A673 (cell line): ENCODE measurements at regions not wholly inside any gene's neighbourhood (a gene's known extent, or its start where the extent isn't known, plus 50 kb on each side); places are given as distances from the start of the nearest gene placed in this dataset.

Source experiments
- BruUV-seq: library from RNA; stranded (reverse); fragments of 400-500 nt; replicated peaks from 2 replicates; lab custom pipeline; 2021; lab: Mats Ljungman, UMichigan
- CTCF ChIA-PET: fragments of 300-600 bp; sonication (Branson Sonifier 250); formaldehyde crosslinking; loops from one replicate; lab custom pipeline; 2022; ENCODE audit warnings: antibody characterized with exemption; lab: Charles Lee
- POLR2A ChIA-PET: fragments of 300-600 bp; sonication (Branson Sonifier 250); formaldehyde crosslinking; loops from one replicate; lab custom pipeline; 2022; ENCODE audit warnings: antibody characterized with exemption; ENCODE audit not compliant: low non-redundant PET; lab: Charles Lee
- DNase-seq: peaks from one replicate; pipeline ENCODE4 v3.0.0-alpha.2; 2015; ENCODE audit warnings: low spot score
- H3K27ac ChIP-seq: fragments of 200-600 bp; sonication (generic); 2 replicates; pipeline ENCODE4 v1.5.1; 2016; ENCODE audit warnings: mixed run types, low read depth, mild to moderate bottlenecking, mixed read lengths, antibody characterized with exemption, low read length; ENCODE audit not compliant: poor library complexity, severe bottlenecking
- H3K27me3 ChIP-seq: fragments of 200-600 bp; sonication (generic); replicated peaks from 2 replicates; pipeline ENCODE4 v1.6.1; 2017; ENCODE audit warnings: mixed run types, low read depth, mild to moderate bottlenecking, mixed read lengths, antibody characterized with exemption, low read length; ENCODE audit not compliant: insufficient read depth, poor library complexity
- H3K36me3 ChIP-seq: fragments of 200-600 bp; sonication (generic); 2 replicates; pipeline ENCODE4 v1.6.1; 2016; ENCODE audit warnings: mixed run types, mild to moderate bottlenecking, mixed read lengths, antibody characterized with exemption, low read length; ENCODE audit not compliant: insufficient read depth, poor library complexity, severe bottlenecking
- H3K4me1 ChIP-seq: fragments of 200-600 bp; sonication (generic); 2 replicates; pipeline ENCODE4 v1.6.1; 2017; ENCODE audit warnings: mixed run types, mild to moderate bottlenecking, mixed read lengths, antibody characterized with exemption, low read length; ENCODE audit not compliant: insufficient read depth, poor library complexity, severe bottlenecking
- H3K4me3 ChIP-seq: fragments of 200-600 bp; sonication (generic); 2 replicates; pipeline ENCODE4 v1.5.1; 2016; ENCODE audit warnings: low read depth, mixed run types, mild to moderate bottlenecking, mixed read lengths, low read length; ENCODE audit not compliant: poor library complexity, severe bottlenecking
- H3K9me3 ChIP-seq: fragments of 200-600 bp; sonication (generic); 2 replicates; pipeline ENCODE4 v1.6.1; 2016; ENCODE audit warnings: mixed run types, low read depth, mild to moderate bottlenecking, mixed read lengths, antibody characterized with exemption, low read length; ENCODE audit not compliant: poor library complexity, severe bottlenecking
- CTCF ChIP-seq: fragments of 300-800, 200-600 bp; sonication (generic); conservative IDR thresholded peaks from 2 replicates; pipeline ENCODE4 v1.5.1; 2017; ENCODE audit warnings: low read depth, mild to moderate bottlenecking, antibody characterized with exemption, low read length, moderate library complexity, mixed read lengths
- EZH2 ChIP-seq: fragments of 200-600 bp; sonication (generic); IDR thresholded peaks from 2 replicates; pipeline ENCODE4 v1.6.1; 2017; ENCODE audit warnings: borderline replicate concordance, low read depth, mild to moderate bottlenecking, mixed read lengths, antibody characterized with exemption, low read length; ENCODE audit not compliant: poor library complexity, severe bottlenecking
- intact Hi-C: fragments of 100-400 bp; cut with micrococcal nuclease; formaldehyde crosslinking; loops from one replicate; pipeline ENCODE4 v1.10.0; 2022; ENCODE audit not compliant: unreplicated experiment

- ChIA-PET POLR2A (no interaction called here), CTCF (no interaction called here)
- Histone ChIP-seq H3K27ac (no peak overlapping the region), H3K27me3 (no peaks in the 10 kb centered on the region), H3K36me3 (no peaks in the 10 kb centered on the region), H3K4me3 (no peak overlapping the region), H3K9me3 (no peaks in the 10 kb centered on the region), H3K4me1 (no peaks in the 10 kb centered on the region)
- no peak for DNase-seq
- intact Hi-C loops: no loop called here
- TF ChIP-seq CTCF: no peak
- TF ChIP-seq EZH2: no peak
- no TSS peak for BruUV-seq
Observed at GRCh38 chr7:36072620-36073019, 80.4 kb upstream of the EEPD1 start.

- Histone ChIP-seq H3K27me3 (no peaks in the 10 kb centered on the region), H3K36me3 (no peaks in the 10 kb centered on the region), H3K9me3 (no peaks in the 10 kb centered on the region), H3K27ac (no peak overlapping the region), H3K4me3 (no peak overlapping the region), H3K4me1 (no peaks in the 10 kb centered on the region)
- ChIA-PET CTCF (no interaction called here), POLR2A (no interaction called here)
- BruUV-seq: no TSS peak
- no peak for TF ChIP-seq CTCF
- no peak for TF ChIP-seq EZH2
- intact Hi-C loops: no loop called here
- no peak for DNase-seq
Observed at GRCh38 chr7:36075561-36075960, 77.5 kb upstream of the EEPD1 start.

- H3K36me3 ChIP-seq: no peaks in the 10 kb centered on the region
- intact Hi-C loops: no loop called here
- no peaks in the 10 kb centered on the region for H3K9me3 ChIP-seq
- POLR2A ChIA-PET: no interaction called here
- no peak overlapping the region for H3K27ac ChIP-seq
- no TSS peak for BruUV-seq
- TF ChIP-seq EZH2 (no peak), CTCF (no peak)
- CTCF ChIA-PET: no interaction called here
- no peak overlapping the region for H3K4me3 ChIP-seq
- H3K4me1 ChIP-seq: no peaks in the 10 kb centered on the region
- no peak for DNase-seq
- no peaks in the 10 kb centered on the region for H3K27me3 ChIP-seq
Observed at GRCh38 chr7:36076074-36076473, 77.0 kb upstream of the EEPD1 start.
